ENCODE measurements at regions not wholly inside any gene's neighbourhood (a gene's known extent, or its start where the extent isn't known, plus 50 kb on each side); places are given as distances from the start of the nearest gene placed in this dataset.

GRCh38 chr10:18880530-18880929 is 168.1 kb upstream of the MALRD1 start:
- TF ChIP-seq CTCF (conservative IDR thresholded peaks at IDR 0.05): no peak
- no peak for TF ChIP-seq ZFX (IDR thresholded peaks at IDR 0.05)
